VCaP (cell line): ENCODE measurements at regions not wholly inside any gene's neighbourhood (a gene's known extent, or its start where the extent isn't known, plus 50 kb on each side); places are given as distances from the start of the nearest gene placed in this dataset.

ENCODE experiments used
- H3K27ac ChIP-seq: fragments of 450-650 bp; 2 replicates; pipeline ENCODE4 v1.5.1; 2017
- TF ChIP-seq, protein P1 (sequence below): fragments of 450-650 bp; conservative IDR thresholded peaks from 2 replicates; pipeline ENCODE4 v1.5.1; 2017; ENCODE audit warnings: mild to moderate bottlenecking, moderate library complexity

DNA sequence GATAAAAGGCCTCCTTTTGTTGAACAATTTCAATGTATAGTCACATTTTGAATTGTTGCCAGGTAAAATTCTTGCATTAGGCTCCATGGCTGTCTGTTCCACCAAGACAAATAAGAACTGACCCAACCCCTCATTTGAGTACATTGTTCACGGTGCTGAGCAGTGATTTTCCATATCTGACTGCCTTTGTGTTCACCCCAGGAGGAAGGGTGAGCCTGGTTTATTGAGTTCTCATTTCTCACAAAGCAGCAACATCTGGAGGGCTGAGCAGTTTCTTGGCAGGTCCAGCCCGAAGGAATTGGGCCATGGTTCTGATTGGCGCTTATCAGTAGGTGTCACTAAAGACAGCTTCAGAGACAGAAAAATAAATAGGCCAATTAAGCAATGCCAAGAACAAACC, 149.1 kb downstream of the BMP4 start:
- TF ChIP-seq, protein P1, sequence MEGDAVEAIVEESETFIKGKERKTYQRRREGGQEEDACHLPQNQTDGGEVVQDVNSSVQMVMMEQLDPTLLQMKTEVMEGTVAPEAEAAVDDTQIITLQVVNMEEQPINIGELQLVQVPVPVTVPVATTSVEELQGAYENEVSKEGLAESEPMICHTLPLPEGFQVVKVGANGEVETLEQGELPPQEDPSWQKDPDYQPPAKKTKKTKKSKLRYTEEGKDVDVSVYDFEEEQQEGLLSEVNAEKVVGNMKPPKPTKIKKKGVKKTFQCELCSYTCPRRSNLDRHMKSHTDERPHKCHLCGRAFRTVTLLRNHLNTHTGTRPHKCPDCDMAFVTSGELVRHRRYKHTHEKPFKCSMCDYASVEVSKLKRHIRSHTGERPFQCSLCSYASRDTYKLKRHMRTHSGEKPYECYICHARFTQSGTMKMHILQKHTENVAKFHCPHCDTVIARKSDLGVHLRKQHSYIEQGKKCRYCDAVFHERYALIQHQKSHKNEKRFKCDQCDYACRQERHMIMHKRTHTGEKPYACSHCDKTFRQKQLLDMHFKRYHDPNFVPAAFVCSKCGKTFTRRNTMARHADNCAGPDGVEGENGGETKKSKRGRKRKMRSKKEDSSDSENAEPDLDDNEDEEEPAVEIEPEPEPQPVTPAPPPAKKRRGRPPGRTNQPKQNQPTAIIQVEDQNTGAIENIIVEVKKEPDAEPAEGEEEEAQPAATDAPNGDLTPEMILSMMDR: no peak
- no peak overlapping the region for H3K27ac ChIP-seq

DNA sequence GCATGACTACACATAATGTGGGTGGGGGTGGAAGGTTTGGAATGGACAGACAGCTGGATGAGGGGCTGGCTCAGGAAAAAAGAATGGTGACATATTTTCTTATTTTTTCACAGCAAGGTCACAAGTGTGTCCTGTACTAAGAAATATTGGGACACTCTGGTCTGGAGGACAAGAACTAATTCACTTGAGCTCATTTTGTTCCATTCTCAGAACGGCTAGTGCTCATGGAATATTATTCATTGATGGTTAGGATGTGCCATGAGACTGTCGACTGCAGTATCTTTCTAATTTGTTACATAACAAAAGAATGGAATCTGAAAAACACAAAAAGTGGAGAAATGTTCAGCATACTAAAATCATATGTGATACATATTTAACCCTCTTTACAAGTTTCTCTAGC, 149.5 kb downstream of the BMP4 start:
- no peak overlapping the region for H3K27ac ChIP-seq
- TF ChIP-seq, protein P1: no peak

DNA sequence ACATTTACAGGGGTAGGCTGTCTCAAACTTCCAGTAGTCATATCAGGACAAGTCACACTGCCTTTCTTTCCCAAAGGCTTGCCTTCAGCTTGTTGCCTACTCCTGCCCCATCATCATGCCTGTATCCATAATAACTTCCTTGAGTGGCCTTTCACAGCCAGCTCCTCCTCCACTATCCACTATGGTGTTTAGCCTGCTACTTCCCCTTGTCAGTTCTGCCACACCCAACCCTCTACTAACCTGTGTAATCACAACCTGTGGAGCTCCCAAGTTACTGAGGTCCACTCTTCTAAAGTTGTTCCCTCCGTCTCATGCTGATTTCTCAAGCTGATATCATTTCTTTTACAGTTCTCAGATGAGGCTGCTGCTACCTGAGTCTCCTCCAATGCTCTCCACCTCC, 159.9 kb downstream of the BMP4 start:
- TF ChIP-seq, protein P1: no peak
- H3K27ac ChIP-seq: no peak overlapping the region

DNA sequence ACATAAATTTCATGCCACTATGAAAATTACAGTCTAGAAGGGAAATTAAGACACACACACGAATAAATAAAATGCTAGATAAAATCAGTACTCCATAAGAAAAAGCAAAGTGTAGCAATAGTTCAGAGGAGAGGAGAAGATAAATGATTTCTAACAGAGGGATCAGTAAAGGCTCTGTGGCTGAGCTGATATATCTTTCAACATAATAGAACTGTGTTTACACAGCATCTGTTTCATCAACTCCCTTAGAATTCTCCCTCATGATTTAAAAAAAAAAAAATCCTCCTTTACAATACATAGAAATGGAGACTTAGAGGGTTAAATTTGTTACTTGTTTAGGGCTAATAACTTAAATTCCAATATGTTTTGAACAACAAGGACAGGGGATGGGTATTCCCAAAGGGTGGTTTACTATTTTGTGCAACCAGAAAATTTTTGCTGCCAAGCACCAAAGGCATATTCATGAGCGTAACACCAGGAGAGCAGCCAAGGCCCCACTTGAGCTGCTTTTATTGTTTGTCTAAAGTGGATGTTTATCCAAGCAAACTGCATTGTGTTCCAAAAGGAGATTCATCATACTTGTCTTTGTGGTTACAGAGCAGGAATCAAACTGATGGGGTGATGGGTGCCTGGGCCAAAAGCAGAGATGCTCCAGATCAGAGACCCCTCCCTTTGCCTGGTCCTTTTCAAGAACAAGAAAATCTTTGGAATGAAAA, 162.7 kb downstream of the BMP4 start:
- TF ChIP-seq, protein P1: no peak
- no peak overlapping the region for H3K27ac ChIP-seq

DNA sequence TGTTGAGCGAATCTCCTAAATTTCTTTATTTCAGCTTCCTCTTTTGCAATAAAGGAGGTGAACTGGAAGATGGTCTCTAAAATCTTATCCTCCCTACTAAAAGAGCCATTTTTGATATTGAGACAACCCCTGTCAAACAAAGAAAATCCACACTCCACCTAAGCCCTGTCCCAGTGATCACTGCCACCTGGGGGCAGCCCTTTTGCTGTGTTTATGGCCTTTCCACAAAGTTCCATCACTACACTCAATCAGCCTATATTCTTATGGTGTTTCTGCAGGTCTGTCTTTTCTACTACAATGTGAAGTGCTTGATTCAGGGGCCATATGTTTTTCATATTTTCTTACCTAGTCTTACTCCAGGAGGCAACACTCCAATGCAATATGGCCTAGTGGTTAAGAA, 163.7 kb downstream of the BMP4 start:
- TF ChIP-seq, protein P1: no peak
- no peak overlapping the region for H3K27ac ChIP-seq

DNA sequence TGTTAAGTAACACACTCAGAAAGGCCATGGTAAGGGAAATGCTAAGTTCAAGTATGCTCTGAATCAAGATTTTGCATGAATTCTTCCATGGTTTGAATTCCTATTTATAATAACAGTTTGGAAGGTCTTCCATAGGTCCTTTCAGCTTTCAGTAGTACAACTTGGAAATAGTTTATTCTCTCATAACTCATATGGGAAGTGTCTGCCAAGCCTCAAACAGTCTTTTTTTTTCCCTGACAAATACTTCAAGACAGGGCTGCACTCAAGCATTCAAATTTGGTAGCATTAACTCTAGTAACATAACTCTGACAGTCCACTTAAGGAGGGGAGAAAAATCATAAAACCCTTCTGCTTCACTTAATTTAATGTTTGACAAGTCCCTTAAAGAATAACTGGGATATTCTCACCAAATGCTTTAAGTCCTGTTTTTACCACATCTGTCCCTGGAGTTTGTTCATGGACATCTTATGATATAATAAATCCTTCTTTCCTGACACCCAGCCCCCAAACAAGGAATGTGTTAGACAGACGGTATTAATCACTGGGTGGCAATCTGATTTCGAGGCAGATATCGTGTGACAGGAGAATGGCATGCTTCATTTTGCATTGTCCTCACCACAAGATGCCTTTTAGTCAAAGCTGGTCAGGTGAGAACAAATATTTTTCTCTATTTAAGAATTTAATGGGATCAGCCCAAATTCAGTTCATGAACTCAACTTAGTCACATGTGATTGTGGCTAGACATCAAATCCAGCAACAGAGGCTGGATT, 165.7 kb downstream of the BMP4 start:
- TF ChIP-seq, protein P1: no peak
- no peak overlapping the region for H3K27ac ChIP-seq

DNA sequence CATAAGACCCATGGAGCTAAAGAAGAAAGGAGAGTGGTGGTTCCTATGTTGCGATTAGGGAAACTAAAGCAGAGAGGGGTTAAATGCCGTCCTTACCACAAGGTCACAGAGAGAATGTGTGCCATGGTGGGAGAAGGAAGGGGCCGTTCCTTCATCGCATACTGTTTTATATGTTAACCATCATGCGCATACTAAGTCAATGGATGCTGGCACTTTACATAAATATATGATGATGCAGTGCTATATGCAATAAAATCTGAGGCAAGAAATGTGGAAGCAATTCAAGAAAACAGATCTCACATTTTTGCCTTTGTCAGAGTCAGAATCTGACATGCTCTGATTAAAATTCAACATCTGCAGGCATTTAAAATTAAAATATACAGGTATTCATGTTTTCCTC, 168.1 kb downstream of the BMP4 start:
- TF ChIP-seq, protein P1: no peak
- no peak overlapping the region for H3K27ac ChIP-seq
